ENCODE measurements at regions not wholly inside any gene's neighbourhood (a gene's known extent, or its start where the extent isn't known, plus 50 kb on each side); places are given as distances from the start of the nearest gene placed in this dataset.

DNA sequence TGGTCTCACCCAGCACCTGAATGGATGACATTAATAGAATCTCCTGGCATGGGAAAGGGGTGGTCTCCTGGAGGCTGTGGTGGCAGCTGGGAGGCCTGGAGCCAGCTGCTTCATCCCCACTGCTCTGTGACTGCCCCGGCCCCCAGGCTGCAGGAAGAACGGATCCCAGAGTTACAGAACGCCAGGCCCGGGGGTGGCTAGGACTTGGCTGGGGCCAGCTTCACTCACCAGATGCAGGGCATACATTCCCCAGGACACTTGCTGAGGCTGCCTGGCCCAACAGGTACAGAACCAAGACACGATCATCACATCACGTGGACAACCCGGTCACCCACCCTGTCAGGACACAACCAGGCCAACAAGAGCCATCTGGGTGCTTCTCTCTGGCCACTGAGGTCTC is 178.6 kb upstream of the SALL3 start:
- Histone ChIP-seq H4K20me1 (ENCODE audit: insufficient read depth) (no peaks in the 10 kb centered on the region), H3K9ac (ENCODE audit: low read length) (no peak overlapping the region), H3K79me2 (replicated peaks; ENCODE audit: insufficient read depth, low read length) (no peaks in the 10 kb centered on the region), H2AFZ (ENCODE audit: low read depth, low read length) (no peak overlapping the region), H3K4me3 (ENCODE audit: low read length) (no peak overlapping the region), H3K36me3 (ENCODE audit: insufficient read depth, low read length) (no peaks in the 10 kb centered on the region), H3K9me2 (ENCODE audit: insufficient read depth, low read length) (no peaks in the 10 kb centered on the region), H3K9me3 (ENCODE audit: low read length) (no peaks in the 10 kb centered on the region), H3F3A (ENCODE audit: insufficient read depth, low read length, poor library complexity, severe bottlenecking) (no peaks in the 10 kb centered on the region), H3K27ac (ENCODE audit: low read length) (no peak overlapping the region), H3K4me2 (ENCODE audit: low read length) (no peak overlapping the region), H3K27me3 (ENCODE audit: insufficient read depth, low read depth, low read length) (no peaks in the 10 kb centered on the region)
- no peak for TF ChIP-seq TAF1 (IDR thresholded peaks at IDR 0.05; ENCODE audit: low read depth)
- no peak for TF ChIP-seq MXI1 (conservative IDR thresholded peaks at IDR 0.05; ENCODE audit: poor library complexity, severe bottlenecking)
- TF ChIP-seq, protein P1, sequence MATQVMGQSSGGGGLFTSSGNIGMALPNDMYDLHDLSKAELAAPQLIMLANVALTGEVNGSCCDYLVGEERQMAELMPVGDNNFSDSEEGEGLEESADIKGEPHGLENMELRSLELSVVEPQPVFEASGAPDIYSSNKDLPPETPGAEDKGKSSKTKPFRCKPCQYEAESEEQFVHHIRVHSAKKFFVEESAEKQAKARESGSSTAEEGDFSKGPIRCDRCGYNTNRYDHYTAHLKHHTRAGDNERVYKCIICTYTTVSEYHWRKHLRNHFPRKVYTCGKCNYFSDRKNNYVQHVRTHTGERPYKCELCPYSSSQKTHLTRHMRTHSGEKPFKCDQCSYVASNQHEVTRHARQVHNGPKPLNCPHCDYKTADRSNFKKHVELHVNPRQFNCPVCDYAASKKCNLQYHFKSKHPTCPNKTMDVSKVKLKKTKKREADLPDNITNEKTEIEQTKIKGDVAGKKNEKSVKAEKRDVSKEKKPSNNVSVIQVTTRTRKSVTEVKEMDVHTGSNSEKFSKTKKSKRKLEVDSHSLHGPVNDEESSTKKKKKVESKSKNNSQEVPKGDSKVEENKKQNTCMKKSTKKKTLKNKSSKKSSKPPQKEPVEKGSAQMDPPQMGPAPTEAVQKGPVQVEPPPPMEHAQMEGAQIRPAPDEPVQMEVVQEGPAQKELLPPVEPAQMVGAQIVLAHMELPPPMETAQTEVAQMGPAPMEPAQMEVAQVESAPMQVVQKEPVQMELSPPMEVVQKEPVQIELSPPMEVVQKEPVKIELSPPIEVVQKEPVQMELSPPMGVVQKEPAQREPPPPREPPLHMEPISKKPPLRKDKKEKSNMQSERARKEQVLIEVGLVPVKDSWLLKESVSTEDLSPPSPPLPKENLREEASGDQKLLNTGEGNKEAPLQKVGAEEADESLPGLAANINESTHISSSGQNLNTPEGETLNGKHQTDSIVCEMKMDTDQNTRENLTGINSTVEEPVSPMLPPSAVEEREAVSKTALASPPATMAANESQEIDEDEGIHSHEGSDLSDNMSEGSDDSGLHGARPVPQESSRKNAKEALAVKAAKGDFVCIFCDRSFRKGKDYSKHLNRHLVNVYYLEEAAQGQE (IDR thresholded peaks at IDR 0.05; ENCODE audit: borderline replicate concordance): no peak
- TF ChIP-seq EP300 (conservative IDR thresholded peaks at IDR 0.05; ENCODE audit: poor library complexity, severe bottlenecking): no peak
- TF ChIP-seq, protein P2, sequence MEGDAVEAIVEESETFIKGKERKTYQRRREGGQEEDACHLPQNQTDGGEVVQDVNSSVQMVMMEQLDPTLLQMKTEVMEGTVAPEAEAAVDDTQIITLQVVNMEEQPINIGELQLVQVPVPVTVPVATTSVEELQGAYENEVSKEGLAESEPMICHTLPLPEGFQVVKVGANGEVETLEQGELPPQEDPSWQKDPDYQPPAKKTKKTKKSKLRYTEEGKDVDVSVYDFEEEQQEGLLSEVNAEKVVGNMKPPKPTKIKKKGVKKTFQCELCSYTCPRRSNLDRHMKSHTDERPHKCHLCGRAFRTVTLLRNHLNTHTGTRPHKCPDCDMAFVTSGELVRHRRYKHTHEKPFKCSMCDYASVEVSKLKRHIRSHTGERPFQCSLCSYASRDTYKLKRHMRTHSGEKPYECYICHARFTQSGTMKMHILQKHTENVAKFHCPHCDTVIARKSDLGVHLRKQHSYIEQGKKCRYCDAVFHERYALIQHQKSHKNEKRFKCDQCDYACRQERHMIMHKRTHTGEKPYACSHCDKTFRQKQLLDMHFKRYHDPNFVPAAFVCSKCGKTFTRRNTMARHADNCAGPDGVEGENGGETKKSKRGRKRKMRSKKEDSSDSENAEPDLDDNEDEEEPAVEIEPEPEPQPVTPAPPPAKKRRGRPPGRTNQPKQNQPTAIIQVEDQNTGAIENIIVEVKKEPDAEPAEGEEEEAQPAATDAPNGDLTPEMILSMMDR (IDR thresholded peaks at IDR 0.05; ENCODE audit: poor library complexity, severe bottlenecking): no peak
- no peak for TF ChIP-seq EZH2 (IDR thresholded peaks at IDR 0.05; ENCODE audit: borderline replicate concordance, insufficient read depth, low read length, poor library complexity, severe bottlenecking)
- no peak for TF ChIP-seq SMC3 (conservative IDR thresholded peaks at IDR 0.05; ENCODE audit: poor library complexity)
- no peak for TF ChIP-seq RAD21 (conservative IDR thresholded peaks at IDR 0.05)
- TF ChIP-seq POLR2AphosphoS5 (IDR thresholded peaks at IDR 0.05): no peak

DNA sequence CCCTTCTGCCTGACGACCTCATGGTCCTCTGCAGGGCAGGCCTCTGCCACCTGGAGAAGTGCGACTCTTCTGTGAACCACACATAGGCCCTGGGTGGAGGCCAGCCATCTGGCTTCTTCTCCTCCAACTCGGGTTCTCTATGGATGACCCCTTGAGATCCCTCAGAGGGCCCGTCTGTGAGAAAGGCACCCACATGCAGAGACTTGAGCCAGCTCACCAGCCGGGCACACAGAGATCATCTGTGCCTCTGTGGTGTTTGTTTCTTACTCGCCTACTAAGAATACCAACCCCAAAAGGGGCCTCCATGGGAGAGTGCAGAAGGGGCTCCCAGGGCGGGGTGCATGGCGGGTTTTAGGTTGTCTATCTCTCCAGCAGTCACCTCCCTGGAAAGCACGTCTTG is 176.5 kb upstream of the SALL3 start:
- no peak overlapping the region for H3K27ac ChIP-seq (ENCODE audit: low read length)
- H3K79me2 ChIP-seq (replicated peaks; ENCODE audit: insufficient read depth, low read length): no peaks in the 10 kb centered on the region
- no peaks in the 10 kb centered on the region for H3K36me3 ChIP-seq (ENCODE audit: insufficient read depth, low read length)
- no peaks in the 10 kb centered on the region for H3F3A ChIP-seq (ENCODE audit: insufficient read depth, low read length, poor library complexity, severe bottlenecking)
- H3K4me3 ChIP-seq (ENCODE audit: low read length): no peak overlapping the region
- H3K9me3 ChIP-seq (ENCODE audit: low read length): no peaks in the 10 kb centered on the region
- TF ChIP-seq, protein P1 (IDR thresholded peaks at IDR 0.05; ENCODE audit: borderline replicate concordance): no peak
- TF ChIP-seq SMC3 (conservative IDR thresholded peaks at IDR 0.05; ENCODE audit: poor library complexity): no peak
- TF ChIP-seq RAD21 (conservative IDR thresholded peaks at IDR 0.05): no peak
- no peak for TF ChIP-seq MXI1 (conservative IDR thresholded peaks at IDR 0.05; ENCODE audit: poor library complexity, severe bottlenecking)
- TF ChIP-seq EP300 (conservative IDR thresholded peaks at IDR 0.05; ENCODE audit: poor library complexity, severe bottlenecking): no peak
- no peak for TF ChIP-seq POLR2AphosphoS5 (IDR thresholded peaks at IDR 0.05)
- H3K9ac ChIP-seq (ENCODE audit: low read length): no peak overlapping the region
- H3K27me3 ChIP-seq (ENCODE audit: insufficient read depth, low read depth, low read length): no peaks in the 10 kb centered on the region
- H3K4me2 ChIP-seq (ENCODE audit: low read length): no peak overlapping the region
- H4K20me1 ChIP-seq (ENCODE audit: insufficient read depth): no peaks in the 10 kb centered on the region
- no peak overlapping the region for H2AFZ ChIP-seq (ENCODE audit: low read depth, low read length)
- H3K9me2 ChIP-seq (ENCODE audit: insufficient read depth, low read length): no peaks in the 10 kb centered on the region
